NCI-H187 (cell line): ENCODE measurements at regions not wholly inside any gene's neighbourhood (a gene's known extent, or its start where the extent isn't known, plus 50 kb on each side); places are given as distances from the start of the nearest gene placed in this dataset.

Source experiments
- DNase-seq, 2 experiments: peaks; one replicate each; lab custom pipeline; 2025; lab: John Stamatoyannopoulos, UW

DNA sequence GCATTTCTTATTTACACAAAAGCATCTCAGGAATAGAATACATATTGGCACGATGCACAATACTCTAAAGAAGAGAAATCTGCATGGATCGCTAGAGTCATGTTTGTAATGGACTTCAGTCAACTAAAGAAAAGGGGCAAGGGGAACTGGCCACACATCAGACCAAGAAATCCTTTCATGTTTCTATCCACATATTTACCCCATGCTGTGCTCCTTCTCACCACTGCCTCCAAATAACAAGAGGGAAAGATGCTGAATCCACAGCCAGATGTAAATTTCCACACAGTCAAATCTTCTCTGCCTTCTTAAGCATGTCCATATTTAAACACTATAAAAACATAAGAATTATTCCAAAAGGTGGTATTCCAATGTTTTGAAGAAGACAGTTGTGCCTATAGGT is 67.6 kb downstream of the COX18 start:
- no peak for DNase-seq

DNA sequence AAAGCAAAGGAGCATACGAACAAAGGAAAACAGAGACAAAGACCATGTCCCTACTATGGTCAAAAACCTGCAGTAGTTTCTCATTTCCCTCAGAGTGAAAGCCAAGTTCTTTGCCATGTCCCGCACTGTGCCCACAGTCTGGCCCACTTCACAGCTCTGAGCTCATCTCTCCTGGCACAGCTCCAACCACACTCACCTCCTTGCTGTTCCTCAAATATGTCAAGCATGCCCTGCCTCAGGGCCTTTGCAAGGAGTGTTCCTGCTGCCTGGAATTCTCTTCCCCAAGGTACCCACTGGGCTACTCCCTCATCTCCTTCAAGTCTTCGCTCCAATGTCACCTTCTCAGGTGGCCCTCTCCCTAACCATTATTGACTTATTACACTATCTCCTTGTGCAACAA is 72.1 kb downstream of the COX18 start:
- no peak for DNase-seq

DNA sequence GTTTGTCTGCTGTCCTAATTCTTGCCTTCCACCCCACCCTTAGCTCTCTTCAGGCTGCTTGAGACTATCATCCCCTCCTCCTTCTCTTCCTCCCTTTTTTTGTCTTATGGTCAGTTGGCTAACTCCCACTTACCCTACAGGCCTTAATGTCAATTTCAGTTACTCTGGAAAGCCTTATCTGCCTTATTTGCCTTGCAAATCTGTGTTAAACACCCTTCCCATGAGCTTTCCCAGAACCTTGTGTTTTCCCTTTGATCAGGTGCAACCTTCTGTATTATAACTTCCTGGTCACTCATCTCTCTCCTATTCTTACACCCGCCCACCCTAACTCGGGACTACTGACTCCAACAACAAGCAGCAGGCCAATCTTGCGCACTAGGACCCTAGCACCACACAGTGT is 74.8 kb downstream of the COX18 start:
- no peak for DNase-seq

DNA sequence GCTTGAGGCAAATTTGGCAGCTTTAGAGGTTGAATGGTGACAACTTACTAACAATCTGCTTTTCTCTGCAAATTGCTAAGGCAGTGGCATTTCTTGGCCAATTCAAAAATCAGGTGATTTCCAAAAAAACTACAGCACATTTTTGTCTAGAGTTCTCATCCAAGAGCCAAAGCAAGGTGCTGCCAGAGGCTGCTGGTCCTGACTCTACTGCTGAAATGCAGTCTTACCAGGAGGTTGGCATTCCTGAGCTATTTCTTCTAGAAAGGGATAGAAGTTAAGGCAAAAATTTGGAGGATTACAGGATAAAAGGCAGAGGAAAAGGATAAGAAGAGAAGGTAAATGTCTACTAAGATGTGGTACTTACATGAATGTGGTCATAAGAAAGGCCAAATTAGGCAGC is 75.6 kb downstream of the COX18 start:
- no peak for DNase-seq

DNA sequence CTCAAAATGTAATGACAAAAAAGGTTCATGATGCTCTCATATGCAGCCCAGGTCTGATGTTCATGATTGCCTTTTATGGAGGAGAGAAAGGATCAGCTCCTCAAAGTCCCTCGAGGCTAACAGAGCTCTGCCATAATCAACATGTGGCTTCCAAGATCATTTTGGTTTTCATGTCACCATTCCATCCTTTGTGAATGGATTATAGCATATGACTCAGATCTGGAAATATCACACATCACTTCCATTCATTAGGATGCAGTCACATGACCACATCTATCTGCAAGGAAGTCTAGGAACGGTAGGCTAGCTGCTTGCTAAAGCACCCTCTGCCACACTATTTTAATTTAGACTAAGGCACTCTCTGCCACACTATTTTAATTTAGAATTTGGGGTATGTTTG is 77.6 kb downstream of the COX18 start:
- no peak for DNase-seq

DNA sequence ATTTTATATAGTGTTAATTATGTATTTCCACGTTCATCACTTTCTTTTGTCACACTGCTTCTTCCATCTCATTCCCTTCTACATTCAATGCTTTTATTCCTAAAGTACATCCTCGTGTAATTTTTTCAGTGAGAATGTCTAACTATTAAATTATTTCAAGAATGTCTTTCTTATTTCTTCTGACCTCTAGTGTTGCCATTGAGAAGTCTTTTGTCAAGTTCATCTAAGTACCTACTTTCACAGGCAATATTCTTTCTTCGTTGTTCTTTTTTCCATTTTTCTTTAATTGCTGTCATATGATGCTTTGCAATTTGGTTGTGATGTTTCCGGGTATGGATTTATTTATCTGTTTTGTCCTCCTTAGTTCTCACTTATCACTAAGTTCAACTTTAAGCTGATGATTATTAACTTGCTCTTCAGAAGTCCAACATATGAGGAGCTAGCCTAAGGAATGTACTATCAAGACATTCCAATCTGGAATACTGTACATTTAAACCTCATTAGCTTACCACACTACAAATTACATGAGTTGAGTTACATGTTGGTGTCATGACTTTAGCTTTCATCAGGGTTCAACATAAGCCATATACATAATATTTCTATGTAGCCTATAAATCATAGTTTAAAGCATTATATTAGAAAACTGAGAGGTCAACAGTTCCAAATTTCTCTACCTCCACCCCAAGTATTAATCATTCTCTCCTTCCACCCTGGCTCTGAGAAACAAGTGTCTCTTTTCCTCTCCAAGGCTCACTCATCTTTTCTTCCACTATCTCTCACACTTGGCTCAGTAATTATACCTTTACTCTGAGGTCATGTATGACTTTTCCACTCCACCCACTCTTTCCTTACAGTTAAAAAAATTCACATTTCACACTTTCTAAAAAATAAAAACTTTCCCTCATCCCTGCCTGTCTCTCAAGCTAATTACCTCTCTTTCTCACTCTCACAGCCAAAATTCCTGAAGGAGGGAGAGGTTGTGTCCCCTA is 81.5 kb downstream of the COX18 start:
- no peak for DNase-seq

DNA sequence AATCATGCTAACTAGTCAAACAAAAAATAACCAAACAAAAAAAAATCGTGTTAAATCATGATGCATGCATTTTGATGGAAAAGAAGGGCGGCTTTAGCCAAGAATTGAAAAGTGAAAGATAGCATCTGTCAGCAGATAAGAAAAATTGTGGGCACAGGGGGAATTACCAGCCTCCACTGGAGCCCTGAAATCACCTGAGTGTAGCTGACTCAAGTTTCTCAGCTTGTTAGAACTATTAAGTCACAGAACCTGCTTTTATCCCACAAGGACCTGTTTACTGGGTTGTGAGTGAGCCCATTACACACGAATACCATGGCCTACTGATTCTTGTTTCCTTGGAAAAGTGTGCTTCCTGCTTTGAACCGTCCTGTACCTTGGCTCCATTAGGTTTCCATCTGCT is 85.2 kb downstream of the COX18 start:
- no peak for DNase-seq

DNA sequence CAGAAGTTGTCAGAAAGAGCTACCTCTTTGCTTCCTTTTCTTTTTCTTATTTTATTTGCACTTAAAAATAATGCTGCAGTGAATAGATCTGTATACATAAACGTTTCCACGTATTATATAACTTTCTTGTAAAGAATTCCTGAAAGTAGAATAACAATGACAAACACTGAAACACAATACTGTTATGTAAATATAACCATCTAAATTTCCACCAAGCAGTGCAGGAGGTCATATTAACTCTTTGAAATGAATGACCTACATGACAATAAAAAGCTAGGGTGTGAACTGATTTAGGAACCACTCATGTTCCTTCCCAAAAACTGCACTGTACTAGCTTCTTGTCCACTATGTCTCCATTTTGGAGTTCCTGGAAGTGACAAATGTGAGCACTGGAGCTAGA is 85.8 kb downstream of the COX18 start:
- no peak for DNase-seq

DNA sequence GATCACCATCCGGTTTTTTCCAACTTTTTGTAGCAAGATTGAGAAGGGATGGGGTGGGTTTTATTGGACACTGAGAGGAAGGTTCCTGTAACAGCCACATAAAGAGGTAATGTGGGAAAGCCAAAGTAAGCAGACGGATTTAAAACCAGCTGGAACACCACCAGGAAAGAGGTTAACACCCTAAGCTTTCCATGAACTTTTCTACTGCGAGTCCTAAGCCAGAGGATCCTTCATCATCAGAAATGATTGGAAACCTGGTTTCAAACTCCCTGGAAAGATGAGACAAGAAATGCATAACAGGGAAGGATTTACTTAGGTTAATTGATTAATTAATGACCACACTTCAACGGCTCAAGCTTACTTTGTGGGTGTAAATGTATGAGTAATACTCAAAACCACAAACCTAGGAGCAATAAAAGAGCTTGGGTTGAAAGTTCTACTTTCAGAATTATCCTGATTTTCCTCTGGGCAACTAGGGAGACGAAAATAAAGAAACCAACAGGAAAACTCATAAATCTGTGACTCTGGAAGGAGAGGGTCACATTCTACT is 91.5 kb downstream of the COX18 start:
- DNase-seq: no peak

DNA sequence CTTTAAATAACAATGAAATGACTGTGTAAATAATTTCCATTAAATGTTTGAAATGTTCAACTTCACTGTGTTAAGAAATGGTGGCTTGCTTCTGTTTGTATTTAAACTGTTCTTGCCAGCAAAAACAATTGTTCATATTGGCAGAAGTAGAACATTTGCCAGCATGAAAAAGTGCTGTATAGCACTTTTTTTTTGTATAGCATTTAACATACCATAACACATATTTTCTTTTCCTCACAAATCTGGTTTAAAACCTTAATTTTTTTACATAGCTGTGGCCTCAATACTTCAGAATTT is 94.1 kb downstream of the COX18 start:
- no peak for DNase-seq

DNA sequence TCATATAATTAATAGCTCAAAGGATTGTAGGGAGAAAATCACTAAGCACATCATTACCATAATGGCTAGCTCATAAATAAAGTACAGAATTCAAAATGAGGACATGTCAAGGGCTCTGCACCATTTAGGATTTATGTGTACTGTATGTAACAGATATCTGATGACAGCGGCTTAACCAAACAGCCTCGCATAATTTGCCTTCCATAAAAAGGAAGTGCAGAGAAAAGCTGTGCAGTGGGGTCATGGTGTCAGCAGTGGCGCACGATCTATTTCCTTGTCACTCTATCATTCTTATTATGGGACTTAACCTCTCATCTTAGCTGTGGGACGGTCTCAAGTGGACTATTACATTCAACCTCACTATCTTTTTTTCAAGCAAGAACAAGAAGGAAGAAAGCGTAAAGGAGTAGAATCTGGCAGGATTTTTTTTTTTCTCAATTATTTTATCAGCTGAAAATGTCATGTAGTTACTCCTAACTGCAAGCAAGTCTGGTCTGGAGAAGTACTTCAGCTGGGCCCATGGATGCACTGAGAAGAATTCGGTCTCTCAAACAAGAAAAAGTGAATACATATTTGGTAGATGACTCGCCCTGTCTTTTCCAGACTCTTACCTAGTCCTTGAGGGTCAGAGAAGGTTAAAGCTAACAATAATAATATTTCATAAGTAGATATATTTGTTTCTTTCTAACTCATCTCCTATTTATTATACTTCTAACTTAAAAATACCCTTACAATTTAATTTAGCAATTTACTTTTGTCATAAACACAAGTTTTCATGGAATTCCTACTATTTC is 94.6 kb downstream of the COX18 start:
- peak; percentile 39 to 47 for DNase-seq

DNA sequence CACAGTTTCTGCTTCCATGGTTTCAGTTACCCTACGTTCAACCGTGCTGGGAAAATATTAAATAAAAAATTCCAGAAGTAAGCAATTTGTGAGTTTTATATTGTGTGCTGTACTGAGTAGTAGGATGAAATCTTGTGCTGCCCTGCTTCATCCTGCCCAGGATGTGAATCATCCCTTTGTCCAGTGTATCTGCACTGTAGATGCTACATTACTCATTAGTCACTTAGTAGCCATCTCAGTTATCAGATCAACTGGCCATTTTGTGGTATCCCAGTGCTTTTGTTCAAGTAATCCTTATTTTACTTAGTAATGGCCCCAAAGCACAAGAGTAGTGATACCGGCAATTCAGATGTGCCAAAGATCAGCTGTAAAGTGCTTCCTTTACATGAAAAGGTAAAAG is 97.9 kb downstream of the COX18 start:
- no peak for DNase-seq

DNA sequence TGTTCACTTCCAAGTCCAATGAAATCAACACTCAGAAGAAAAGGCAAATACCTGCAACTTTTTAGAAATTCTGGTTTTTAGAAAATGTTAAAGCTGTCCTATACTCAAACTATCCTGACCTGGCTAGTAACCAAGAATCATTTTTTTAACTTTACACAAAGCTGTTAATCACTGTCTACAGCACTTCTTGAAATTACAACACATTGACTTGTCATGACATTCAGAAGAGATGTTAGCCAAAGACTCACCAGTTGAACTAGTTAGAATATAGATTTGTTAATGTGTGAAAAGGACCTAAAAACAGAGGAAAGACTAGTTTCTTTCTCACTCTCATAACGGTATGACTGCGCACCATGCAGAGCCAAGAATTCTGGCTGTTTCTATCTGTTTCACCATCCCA is 98.8 kb downstream of the COX18 start:
- no peak for DNase-seq

DNA sequence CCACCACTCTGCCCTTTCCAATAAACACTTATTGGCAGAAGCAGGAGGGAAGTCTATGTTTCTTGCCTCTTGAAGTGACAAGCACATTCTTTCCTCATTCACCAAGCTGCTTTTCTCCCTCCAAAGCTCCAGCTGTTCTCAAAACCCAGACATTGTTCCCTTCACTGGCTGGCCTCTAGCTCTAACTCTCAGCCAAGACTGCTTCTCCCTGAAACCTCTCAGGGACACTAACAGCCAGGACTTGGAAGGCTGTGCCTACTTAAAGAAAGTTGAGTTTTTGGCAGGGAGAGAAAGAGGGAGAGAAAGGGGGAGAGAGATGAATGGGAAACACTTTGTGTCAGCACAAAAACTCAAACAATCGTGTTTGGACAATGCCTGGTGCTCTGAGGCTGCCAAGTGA is 99.5 kb downstream of the COX18 start:
- no peak for DNase-seq

DNA sequence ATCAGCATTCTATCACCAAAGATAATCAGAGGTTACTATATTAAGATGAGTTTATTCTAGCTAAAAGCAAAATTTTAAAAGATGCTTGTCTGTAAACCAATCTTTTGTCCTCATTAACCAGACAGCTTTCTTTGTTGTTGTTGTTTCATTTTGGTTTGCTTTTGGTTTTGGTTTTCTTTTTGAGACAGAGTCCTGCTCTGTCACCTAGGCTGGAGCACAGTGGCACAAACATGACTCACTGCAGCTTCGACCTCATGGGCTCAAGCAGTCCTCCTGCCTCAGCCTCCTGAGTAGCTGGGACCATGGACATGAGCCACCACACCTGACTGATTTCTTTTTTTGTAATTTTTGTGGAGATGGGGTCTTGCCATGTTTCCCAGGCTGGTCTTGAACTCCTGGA is 102.9 kb downstream of the COX18 start:
- no peak for DNase-seq

DNA sequence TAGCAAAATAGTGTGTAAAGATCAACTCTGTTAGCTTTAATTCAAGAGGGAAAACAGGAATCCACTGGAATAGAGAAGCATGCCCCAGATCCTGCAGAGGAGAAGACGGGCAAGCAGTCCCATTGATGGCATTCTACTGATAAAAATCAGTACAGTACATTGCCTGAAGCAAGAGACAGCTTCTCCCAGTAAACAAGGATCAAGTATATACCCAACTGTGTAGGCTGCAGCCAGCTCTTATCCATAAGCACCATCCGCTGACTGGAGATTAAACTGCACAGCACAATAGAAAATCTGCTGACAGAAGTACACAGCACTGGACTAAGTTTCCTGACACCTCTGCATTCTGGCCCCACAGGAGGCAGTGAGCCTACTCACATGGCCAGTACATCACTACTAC is 110.1 kb downstream of the COX18 start:
- no peak for DNase-seq

DNA sequence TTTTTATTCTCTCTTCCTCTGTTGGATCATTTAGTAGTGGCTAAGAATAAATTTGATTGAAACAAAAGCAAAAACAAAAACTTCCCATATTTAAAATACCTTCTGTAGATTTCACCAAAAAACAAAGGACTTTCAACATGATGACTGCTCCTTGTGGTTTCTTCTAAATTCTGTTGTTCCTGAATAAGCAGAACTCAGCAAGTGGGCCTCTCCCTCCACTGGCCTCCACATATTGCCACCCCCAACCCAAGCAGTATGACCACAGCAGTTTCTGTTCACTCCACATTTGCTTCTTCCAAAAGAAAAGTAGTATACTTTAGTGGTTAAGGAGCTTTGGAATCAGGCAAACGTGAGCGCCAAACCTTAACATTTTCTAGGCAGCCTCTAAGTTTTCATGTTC is 114.7 kb downstream of the COX18 start:
- DNase-seq: no peak

DNA sequence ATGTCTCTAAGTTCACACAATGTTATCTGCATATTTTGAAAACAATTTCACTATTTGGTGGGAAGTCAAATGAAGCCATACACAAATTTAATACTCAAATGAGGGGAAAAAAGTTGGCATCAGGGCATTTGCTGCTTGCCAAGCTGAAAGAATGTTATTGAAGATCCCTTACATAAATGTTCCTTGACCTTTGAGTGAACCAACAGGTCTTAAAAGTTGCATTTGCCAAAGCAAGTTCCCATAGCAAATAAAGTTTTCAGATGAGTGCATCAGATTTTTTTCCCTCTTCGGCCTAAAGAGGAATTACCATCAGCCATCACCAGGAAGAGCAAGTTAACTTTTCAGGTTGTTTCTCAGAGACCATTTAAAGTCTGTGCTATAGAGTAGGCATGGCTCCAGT is 115.9 kb downstream of the COX18 start:
- DNase-seq: no peak

DNA sequence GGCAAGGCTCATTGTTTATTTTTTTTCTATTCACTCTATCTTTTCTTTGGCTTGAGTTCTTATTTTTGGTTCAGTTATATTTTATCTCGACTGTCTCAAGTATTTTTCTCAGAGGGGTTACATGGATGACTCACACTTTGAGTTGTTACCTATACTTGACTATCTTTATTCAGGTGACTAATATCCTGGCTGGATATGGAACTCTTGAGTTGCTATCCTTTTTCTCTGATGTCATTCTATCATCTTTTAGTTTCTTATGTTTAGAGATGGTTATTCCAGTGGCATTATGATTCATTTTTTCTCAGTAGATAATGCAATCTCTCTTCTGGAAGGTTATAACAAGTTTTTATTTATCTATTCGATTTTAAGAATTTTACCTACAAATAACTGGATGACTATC is 117.9 kb downstream of the COX18 start:
- no peak for DNase-seq

DNA sequence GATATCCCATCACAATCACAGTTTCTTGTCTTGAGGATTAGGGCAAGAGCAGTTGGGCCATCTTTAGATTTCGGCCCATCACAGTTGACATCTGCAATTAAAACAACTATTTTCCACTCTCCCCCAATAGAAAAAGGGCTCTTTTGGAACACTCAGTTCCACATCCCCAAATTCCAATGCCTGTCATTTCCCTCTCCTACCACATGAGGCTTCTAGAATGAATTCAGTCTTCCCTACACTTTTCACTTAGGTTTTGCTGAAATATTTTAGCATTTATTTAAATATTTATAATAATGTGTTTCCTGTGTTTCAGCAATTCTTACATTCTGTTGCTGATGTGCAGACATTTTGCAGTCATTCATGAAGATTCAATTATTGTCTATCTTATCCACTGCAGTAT is 118.4 kb downstream of the COX18 start:
- DNase-seq: no peak

DNA sequence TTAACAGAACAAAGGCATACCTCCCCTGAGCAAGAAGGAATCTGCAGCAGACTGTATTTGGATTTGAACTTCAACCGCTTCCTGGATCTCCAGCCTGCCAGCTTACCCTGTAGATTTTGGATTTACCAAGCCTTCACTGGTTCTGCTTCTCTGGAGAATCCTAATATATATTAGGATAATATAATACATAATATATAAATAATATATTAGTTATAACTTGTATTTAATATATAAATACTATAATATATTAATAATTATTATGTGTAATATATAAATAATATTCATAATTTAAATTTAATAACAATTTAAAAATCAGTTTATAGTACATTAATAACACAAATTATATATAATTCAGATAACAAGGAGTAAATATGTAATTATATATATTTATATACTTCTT is 121.4 kb downstream of the COX18 start:
- DNase-seq: no peak

DNA sequence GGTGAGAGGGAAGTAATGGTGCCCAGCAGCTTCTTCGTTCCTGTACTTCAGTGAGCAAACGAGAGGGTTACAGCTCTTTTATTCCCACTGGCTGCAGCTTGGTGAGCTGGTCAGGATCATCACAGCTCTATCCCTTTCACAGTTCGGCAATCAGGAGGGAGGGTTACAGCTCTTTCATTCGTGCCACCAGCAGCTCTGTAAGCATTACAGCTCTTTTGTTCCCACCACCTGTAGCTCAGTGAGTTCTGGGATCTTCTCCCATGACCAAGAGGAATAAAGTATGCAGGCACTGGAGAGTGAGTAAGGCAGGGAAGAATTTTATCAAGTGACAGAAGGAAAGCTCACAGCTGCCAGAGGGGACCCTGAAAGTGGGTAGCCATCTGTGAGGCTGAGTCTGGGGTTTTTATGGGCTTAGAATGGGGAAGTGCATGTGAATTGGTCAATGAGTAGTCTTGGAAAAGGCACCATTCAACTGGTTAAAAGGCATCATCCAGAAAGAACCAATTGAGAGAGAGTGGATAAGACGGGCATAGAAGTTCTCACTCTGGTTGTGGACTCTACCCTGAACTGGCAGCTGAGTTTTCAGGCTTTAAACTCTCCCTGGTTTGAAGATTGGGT is 123.7 kb downstream of the COX18 start:
- no peak for DNase-seq

DNA sequence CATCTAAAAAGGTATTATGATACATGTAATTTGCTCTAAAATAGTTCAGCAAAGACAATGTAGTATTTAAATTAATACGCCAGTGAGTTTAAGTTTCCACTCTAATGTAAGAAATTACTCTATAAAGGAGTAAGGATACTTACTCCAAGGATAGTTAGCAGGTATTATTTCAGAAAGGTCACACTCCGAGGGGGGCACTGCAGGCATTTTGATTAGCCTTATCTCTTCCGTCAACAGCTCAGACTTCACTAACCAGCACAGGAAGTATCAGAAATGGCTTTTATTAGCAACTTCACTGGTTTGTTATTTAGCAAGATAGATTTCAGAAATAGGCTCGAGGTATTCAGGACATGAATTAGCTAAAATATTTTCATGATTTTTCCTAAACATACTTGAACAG is 127.0 kb downstream of the COX18 start:
- no peak for DNase-seq
